Stimulated activated naive CD8-positive, alpha-beta T cell treated with anti-CD3 and anti-CD28 coated beads, Interleukin-15, amount 100 ng/mL, for 72 hours (primary cell): ENCODE measurements at regions not wholly inside any gene's neighbourhood (a gene's known extent, or its start where the extent isn't known, plus 50 kb on each side); places are given as distances from the start of the nearest gene placed in this dataset.
"Not testable (repeated sequence)": the region's sequence is repeated elsewhere in the genome, so short reads cannot be mapped to it uniquely, and the experiment has no call there.

Experiments
- ATAC-seq: fragments of 150-1000 bp; cut with Tn5 transposase; 2 replicates; pipeline ENCODE4 v1.10.0; 2021; ENCODE audit warnings: mild to moderate bottlenecking, moderate library complexity
- DNase-seq, 2 donors: peaks; one replicate each; pipeline ENCODE4 v3.0.0; 2021 to 2022
- H3K27ac Mint-ChIP-seq, 2 donors: one replicate each; pipeline ENCODE4 v1.8.0; 2022; ENCODE audit warnings: mild to moderate bottlenecking in 2 of 2, mixed read lengths in 2 of 2, moderate library complexity in 2 of 2
- H3K27me3 Mint-ChIP-seq: one replicate; pipeline ENCODE4 v1.8.0; 2022; ENCODE audit warnings: mixed read lengths
- H3K4me1 Mint-ChIP-seq: one replicate; pipeline ENCODE4 v1.8.0; 2022; ENCODE audit warnings: mild to moderate bottlenecking, mixed read lengths
- H3K4me3 Mint-ChIP-seq, 2 donors: one replicate each; pipeline ENCODE4 v1.8.0; 2022; ENCODE audit warnings: mild to moderate bottlenecking in 2 of 2, mixed read lengths in 2 of 2, moderate library complexity in 1 of 2
- H3K9me3 Mint-ChIP-seq, 2 donors: one replicate each; pipeline ENCODE4 v1.8.0; 2022; ENCODE audit warnings: mixed read lengths in 2 of 2

DNA sequence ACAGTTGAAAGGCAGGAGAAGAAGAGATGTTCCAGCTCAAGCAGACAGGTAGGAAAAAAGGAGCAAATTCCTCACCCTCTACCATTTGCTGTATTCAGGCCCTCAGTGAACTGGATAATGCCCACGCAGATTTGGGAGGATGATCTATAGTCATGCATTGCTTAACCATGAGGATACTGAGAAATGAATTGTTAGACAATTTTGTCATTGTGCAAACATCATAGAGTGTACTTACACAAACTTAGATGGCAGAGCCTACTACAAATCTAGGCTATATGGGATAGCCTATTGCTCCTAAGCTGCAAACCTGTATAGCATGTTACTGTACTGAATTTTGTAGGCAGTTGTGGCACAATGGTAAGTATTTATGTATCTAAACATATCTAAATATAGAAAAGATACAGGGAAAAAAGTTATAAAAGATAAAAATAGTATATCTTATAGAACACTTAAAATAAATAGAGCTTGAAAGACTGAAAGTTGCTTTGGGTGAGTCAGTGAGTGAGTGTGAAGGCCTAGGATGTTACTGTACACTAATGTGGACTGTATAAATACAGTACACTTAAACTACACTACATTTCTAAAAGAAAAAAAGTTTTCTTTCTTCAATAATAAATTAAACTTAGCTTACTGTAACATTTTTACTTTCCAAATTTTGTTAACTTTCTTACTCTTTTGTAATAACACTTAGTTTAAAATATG is 672.3 kb downstream of the UTRN start:
- H3K27ac Mint-ChIP-seq: no peak overlapping the region
- no peak overlapping the region for H3K4me3 Mint-ChIP-seq
- ATAC-seq (no peak), DNase-seq (no peak)
- no peaks in the 10 kb centered on the region for H3K9me3 Mint-ChIP-seq
- H3K27me3 Mint-ChIP-seq: no peaks in the 10 kb centered on the region
- H3K4me1 Mint-ChIP-seq: no peaks in the 10 kb centered on the region

DNA sequence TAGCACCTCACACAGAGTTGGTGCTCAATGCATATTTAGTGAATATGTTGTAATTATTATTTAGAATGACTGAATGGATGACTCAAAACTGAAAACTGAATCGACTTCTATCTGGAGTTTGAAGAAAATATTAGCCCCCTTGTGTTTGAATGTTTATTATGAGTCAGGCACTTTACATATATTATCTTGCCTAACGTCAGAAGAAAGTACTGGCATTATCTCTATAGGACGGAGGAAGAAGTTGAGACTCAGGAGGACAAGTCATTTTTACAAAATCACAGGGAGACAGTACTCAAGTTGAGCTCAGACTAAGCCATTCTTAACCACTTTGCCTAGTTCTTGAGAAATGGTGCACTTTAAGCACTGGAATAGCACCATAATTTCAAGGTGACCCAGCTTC is 684.0 kb downstream of the UTRN start:
- H3K27ac Mint-ChIP-seq: no peak overlapping the region
- no peaks in the 10 kb centered on the region for H3K27me3 Mint-ChIP-seq
- ATAC-seq (no peak), DNase-seq (no peak)
- no peaks in the 10 kb centered on the region for H3K9me3 Mint-ChIP-seq
- H3K4me3 Mint-ChIP-seq: no peak overlapping the region
- no peaks in the 10 kb centered on the region for H3K4me1 Mint-ChIP-seq

DNA sequence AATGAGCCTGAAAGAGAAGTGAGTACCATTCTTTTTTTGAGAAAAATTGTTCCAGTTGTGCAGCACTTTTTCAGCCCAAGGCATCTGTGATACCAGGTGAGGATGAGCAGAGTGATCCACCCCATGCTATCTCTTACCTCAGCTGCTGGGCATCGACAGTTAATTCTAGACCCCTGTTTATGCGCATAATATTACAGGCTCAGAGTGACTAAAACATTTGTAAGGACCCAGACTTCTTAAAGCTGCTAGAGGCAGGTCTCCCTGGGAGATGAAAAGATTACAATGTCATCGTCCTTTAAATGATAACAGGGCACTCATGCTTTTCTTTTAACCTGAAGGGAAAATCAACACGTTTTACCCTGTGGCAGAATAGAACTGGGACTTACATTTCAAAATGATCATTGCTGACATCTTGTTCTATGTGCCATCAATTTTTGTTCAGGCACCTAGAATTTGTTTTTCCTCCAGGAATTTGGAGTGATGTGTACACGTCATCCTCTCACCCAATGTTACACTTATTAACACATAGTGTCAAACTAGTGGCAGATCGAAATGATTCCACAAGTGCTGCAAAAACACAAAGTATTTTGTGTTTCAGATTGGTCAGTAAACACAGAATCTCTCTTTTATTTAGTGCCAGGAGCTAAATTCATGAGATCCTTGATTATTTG is 684.6 kb downstream of the UTRN start:
- peaks cover 0 to 5% of the 10 kb centered on the region in 2 donors for H3K9me3 Mint-ChIP-seq
- H3K4me1 Mint-ChIP-seq: no peaks in the 10 kb centered on the region
- H3K4me3 Mint-ChIP-seq: no peak overlapping the region
- H3K27ac Mint-ChIP-seq: no peak overlapping the region
- ATAC-seq: no peak
- DNase-seq: no peak
- no peaks in the 10 kb centered on the region for H3K27me3 Mint-ChIP-seq

DNA sequence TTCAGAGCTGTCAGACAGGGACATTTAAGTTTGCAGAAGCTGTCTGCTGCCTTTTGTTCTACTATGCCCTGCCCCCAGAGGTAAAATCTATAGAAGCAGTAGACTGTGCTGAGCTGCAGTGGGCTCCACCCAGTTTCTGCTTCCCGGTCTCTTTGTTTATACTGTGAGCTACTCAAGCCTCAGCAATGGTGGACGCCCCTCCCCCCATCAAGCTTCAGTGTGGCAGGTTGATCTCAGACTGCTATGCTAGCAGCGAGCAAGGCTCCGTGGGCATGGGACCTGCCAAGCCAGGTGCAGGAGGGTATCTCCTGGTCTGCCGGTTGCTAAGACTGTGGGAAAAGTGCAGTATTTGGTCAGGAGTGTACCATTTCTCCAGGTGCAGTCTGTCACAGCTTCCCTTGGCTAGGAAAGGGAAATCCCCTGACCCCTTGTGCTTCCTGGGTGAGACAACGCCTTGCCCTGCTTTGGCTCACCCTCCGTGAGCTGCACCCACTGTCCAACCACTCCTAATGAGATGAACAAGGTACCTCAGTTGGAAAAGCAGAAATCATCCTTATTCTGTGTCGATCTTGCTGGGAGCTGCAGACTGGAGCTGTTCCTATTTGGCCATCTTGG is 692.2 kb downstream of the UTRN start:
- H3K4me3 Mint-ChIP-seq, H3K9me3 Mint-ChIP-seq, H3K4me1 Mint-ChIP-seq, H3K27ac Mint-ChIP-seq, ATAC-seq, DNase-seq: not testable (repeated sequence)
- H3K27me3 Mint-ChIP-seq: peaks cover 12% of the 10 kb centered on the region

DNA sequence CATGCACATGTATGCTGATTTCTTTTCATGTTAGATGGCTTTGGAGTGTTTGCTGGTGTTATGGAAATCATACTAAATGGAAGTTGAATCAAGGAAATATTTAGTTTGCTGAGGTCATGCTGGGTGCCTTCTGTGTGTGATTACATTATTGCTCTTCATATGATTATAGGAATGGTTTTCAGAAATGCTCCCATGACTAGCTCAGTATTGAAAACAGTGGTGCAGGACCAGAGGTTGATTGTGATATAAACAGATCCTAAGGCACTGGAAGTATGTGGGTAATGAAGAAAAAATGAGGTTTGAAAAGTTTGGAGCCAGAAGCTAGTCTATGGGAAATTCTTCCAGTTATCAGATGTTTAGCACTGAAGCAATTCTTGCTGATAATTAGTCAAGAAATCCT is 693.1 kb downstream of the UTRN start:
- Mint-ChIP-seq H3K4me1 (no peaks in the 10 kb centered on the region), H3K4me3 (no peak overlapping the region), H3K9me3 (peaks cover 5 to 12% of the 10 kb centered on the region in 2 donors), H3K27ac (no peak overlapping the region), H3K27me3 (peaks cover 12% of the 10 kb centered on the region)
- DNase-seq: no peak
- ATAC-seq: no peak

DNA sequence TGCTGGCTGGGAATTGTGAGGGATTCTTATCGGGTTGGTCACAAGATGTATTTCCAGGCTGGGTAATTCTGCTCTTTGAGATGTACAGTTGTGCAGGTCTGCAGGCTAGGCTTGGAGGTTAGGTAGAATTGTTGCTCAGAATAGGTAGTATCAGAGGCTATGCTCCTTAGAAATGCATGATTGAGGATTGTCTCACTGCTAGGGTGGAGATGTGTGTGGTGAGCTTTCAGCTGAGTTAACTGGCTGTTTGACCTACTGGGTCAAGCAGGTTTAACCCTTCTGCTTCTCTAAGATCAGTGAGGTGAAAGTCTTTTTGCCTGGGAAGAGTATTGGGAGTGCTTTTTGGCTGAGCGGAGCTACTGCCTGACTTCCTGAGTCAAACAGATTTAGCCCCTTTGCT is 701.1 kb downstream of the UTRN start:
- no peak overlapping the region for H3K4me3 Mint-ChIP-seq
- ATAC-seq: no peak
- H3K27ac Mint-ChIP-seq: no peak overlapping the region
- no peaks in the 10 kb centered on the region for H3K4me1 Mint-ChIP-seq
- H3K27me3 Mint-ChIP-seq: peaks cover 38% of the 10 kb centered on the region
- no peak for DNase-seq
- H3K9me3 Mint-ChIP-seq: peaks cover 13 to 26% of the 10 kb centered on the region in 2 donors

DNA sequence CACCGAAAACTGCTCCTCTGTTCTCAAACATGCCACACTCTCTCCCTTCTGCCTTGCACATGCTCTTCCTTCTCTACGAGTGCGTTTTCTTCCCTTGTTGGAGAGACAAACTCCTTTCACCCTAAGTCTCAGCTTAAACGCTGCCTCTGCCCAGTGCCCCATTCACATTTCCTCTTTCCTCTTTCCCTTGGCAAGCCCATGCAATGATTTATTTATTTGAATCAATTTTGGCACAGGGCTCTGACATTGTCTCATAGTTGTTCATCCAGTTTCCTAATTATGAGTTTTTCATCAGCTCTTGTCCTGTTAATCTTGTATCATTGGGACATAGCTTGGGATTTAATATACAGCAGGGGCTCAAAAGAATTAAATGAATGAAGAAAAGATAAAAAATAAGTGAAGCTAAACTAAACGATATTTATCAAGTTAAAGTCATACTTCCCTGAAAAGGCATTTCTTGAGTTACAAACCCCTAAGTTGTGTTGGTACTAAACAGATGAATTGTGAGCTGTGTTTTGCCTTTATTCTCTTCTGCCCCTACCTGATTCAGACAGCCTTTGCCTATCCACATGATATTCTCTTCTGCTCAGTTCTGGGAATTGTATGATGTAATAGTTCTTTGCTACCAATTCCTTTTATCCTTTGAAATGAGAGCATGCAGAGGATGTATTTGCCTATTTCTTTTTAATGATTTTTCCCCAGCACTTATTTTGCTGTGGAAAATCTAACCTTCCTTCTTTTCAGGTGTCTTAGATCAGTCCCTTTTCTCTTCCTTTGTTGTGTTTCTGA is 704.4 kb downstream of the UTRN start:
- Mint-ChIP-seq H3K4me1 (no peaks in the 10 kb centered on the region), H3K27ac (no peak overlapping the region), H3K27me3 (peaks cover 46% of the 10 kb centered on the region), H3K4me3 (no peak overlapping the region), H3K9me3 (peaks cover 13 to 15% of the 10 kb centered on the region in 2 donors)
- ATAC-seq (no peak), DNase-seq (no peak)

DNA sequence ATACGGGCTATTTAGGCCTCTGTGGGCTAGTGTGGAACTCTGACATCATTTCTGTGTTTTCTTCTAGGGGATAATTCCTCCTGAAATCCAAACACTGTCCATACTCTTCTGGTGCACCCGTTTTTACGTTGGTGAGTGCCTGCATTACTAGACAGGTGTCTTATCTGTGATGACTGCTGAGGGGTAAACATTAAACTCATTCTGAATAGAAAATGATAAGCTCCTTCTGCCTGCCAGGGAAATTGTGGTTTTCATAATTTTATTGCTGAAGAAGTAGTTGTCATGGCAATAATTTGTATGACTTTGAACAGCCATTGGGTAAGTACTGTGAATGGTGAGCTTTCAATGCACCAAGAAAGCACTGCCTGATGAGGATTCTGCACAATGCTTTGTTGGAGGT is 705.6 kb downstream of the UTRN start:
- Mint-ChIP-seq H3K4me3 (no peak overlapping the region), H3K4me1 (no peaks in the 10 kb centered on the region), H3K27ac (no peak overlapping the region), H3K27me3 (peaks cover 39% of the 10 kb centered on the region), H3K9me3 (peaks cover 7 to 8% of the 10 kb centered on the region in 2 donors)
- DNase-seq (no peak), ATAC-seq (no peak)

DNA sequence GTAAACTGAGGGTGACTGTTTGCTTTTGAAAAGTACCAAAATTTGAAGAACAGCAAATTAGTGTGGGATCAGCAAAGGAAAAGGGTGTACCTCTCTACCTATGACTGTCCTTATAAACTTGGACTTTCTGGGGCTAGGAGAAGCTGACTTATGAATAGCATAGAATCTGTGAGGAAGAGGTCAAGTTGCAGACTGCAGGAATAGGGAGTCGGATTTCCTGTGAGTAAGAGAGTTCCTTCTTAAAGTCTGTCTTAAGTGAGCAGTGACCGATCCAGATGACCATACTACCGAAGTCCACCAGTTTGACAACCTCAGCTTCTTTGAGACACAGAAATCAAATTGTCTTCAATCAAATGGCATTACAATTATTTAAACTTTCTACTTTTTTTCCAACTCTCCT is 708.7 kb downstream of the UTRN start:
- Mint-ChIP-seq H3K4me3 (no peak overlapping the region), H3K4me1 (no peaks in the 10 kb centered on the region), H3K27ac (no peak overlapping the region), H3K27me3 (peaks cover 42% of the 10 kb centered on the region), H3K9me3 (no peaks in the 10 kb centered on the region)
- DNase-seq: no peak
- ATAC-seq: no peak

DNA sequence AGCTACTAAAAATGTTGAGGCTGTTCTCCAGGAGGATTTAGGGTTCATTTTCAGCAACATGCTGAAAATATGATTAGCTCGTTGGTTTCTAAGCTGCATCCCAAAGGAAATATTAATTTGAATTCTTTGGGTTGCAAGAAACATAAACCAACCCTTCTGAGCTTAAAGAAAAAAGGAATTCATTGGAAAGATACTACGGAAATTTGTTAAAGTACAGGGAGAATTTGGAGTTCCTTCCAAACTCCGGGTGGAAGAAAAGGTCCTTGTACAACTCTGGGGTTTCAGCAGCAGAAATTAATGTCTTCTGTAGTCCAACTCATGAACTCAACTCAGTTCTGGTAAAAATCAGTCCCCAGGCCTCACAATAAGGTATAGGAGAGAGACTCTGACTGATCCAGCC is 712.9 kb downstream of the UTRN start:
- H3K4me1 Mint-ChIP-seq: no peaks in the 10 kb centered on the region
- H3K27ac Mint-ChIP-seq: no peak overlapping the region
- H3K27me3 Mint-ChIP-seq: peaks cover 27% of the 10 kb centered on the region
- peaks cover 7 to 8% of the 10 kb centered on the region in 2 donors for H3K9me3 Mint-ChIP-seq
- no peak for ATAC-seq
- no peak overlapping the region for H3K4me3 Mint-ChIP-seq
- DNase-seq: no peak

DNA sequence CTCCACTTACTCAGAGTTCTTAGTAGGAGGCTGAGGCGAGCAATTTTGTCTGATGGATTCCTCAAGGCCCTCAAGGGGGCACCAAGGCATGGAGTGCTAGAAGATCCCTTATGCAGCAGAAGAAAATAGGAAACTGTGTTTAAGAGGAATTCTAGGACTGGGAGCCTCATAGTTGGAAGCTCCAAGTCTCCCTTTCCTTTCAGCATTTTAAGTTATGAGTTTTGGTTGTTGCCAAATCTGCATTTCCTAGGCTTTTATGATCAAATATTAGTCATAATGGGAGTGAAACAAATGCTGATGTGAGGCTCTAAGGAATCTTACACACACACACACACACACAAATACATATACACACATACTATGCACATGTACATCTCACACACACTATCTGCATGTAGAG is 714.0 kb downstream of the UTRN start:
- Mint-ChIP-seq H3K4me1 (no peaks in the 10 kb centered on the region), H3K9me3 (peaks cover 7 to 8% of the 10 kb centered on the region in 2 donors), H3K27me3 (peaks cover 27% of the 10 kb centered on the region), H3K27ac (no peak overlapping the region), H3K4me3 (no peak overlapping the region)
- DNase-seq (no peak), ATAC-seq (no peak)

DNA sequence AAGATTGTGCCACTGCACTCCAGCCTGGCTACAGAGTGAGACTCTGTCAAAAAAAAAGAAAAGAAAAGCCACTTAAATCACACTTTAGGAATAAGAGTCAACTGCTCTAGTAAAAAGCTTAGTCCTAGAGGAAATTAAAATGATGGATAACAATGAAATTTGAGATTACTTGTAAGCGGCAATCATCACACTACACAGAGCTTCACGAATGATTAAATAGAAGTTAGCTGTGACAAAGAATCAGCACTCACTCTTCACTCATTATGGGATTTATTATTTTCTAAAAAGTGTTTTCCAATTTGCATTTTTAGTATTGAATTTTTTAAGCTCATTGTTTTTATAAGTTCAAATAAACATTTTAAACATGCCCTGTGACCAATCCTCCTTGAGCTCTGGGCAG is 718.0 kb downstream of the UTRN start:
- DNase-seq: no peak
- Mint-ChIP-seq H3K27me3 (peaks cover 22% of the 10 kb centered on the region), H3K4me1 (no peaks in the 10 kb centered on the region), H3K9me3 (peaks cover 7 to 8% of the 10 kb centered on the region in 2 donors), H3K27ac (no peak overlapping the region), H3K4me3 (no peak overlapping the region)
- ATAC-seq: no peak

DNA sequence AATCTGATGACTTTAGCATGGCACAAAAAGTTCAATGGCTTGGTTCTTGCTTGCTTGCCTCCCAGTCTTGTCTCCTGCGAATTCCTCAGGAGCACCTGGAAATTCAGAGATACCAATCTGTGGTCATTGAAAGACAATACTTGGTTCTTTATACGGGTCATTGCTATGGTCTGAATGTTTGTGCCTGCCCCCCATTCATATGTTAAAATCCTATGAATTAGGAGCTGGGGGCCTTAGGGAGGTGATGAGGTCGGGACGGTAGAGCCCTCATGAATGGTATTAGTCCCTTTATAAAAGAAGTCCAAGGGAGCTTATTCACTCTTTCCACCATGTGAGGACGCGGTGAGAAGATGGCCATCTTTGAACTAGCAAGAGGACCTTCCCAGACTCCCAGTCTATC is 721.8 kb downstream of the UTRN start:
- Mint-ChIP-seq H3K9me3 (peaks cover 7 to 8% of the 10 kb centered on the region in 2 donors), H3K27ac (no peak overlapping the region), H3K4me1 (no peaks in the 10 kb centered on the region), H3K4me3 (no peak overlapping the region), H3K27me3 (peaks cover 11% of the 10 kb centered on the region)
- ATAC-seq (no peak), DNase-seq (no peak)

DNA sequence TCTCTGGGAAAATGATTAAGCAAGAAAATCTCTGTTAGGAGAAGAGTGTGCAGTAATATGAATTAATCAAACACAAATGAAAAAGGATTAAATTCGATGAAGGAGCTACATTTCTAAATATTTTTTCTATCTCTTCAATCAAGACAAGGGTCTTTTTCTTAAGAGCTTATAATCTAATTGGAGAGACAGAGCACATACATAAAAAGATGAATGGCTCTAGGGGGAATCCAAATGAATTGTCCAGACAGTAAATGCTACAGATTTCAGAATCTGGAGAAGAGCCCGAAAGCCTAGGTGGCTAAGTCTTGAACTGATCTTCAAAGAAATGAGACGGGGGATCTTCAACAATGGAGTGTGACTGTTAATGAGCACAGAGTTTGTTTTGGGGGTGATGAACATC is 723.6 kb downstream of the UTRN start:
- H3K27me3 Mint-ChIP-seq: peaks cover 11% of the 10 kb centered on the region
- no peak overlapping the region for H3K27ac Mint-ChIP-seq
- no peak for DNase-seq
- no peaks in the 10 kb centered on the region for H3K4me1 Mint-ChIP-seq
- no peak for ATAC-seq
- H3K4me3 Mint-ChIP-seq: no peak overlapping the region
- H3K9me3 Mint-ChIP-seq: no peaks in the 10 kb centered on the region

DNA sequence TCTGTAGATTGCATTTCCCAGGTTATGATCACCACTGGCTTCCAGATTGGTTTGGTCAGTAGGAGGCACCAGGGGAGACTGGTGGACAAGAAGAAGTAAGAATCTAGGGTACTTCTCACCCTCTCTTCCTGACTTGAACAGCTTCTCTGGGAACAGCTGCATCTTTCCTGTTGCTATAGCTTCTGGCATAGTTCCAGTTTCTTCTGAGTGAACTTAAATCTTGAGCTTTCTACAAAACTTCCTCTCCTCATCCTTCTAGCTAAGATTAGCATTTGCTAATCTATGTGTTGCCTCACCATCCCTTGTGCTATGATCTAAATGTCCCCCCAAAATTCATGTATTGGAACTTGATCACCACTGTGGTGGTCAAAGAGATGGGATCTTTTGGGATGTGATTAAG is 724.6 kb downstream of the UTRN start:
- no peak for DNase-seq
- Mint-ChIP-seq H3K27me3 (peaks cover 11% of the 10 kb centered on the region), H3K4me3 (no peak overlapping the region), H3K9me3 (peaks cover 0 to 4% of the 10 kb centered on the region in 2 donors), H3K27ac (no peak overlapping the region), H3K4me1 (no peaks in the 10 kb centered on the region)
- no peak for ATAC-seq
